GM21515 (cell line): ENCODE measurements at regions not wholly inside any gene's neighbourhood (a gene's known extent, or its start where the extent isn't known, plus 50 kb on each side); places are given as distances from the start of the nearest gene placed in this dataset.

Experiments
- ATAC-seq: cut with Tn5 transposase; IDR thresholded peaks from one replicate; pipeline ENCODE4 v1.9.1; 2021; ENCODE audit not compliant: unreplicated experiment

DNA sequence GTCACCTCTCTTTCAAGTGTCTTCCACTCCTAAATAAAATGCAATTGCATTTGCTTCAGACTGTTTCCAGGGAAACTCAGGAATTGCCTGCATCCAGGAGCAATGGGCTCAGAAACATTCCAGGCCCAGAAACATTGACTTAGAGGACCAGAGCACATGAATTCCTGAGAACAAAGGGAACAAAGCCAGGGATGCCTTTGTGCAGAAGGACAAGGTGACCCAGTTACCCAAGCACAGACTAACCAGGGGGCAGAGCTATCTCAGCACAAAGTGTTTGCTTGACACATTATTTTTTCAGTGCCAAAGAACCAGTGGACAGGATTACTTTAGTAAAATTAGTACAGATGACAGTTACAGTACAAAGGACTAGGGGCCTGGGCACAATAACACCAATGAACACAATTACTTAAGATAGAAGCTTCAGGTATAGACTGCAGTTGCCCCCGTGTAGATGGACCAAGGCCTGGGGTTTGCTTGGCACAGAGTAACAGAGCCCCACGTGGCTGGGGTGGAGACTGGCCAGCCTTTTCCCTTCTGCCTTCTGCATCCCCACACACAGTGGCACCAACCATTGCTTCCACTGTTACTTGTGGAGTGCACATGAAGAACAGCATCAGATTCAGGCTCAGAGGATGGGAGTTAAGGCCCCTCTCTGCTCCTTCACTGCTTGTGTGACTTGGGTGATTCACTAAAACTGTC lies 500.8 kb downstream of the INSC start:
- no peak for ATAC-seq

- no peak for ATAC-seq
These were observed 501.7 kb downstream of the INSC start for GRCh38 chr11:15616130-15617105.

DNA sequence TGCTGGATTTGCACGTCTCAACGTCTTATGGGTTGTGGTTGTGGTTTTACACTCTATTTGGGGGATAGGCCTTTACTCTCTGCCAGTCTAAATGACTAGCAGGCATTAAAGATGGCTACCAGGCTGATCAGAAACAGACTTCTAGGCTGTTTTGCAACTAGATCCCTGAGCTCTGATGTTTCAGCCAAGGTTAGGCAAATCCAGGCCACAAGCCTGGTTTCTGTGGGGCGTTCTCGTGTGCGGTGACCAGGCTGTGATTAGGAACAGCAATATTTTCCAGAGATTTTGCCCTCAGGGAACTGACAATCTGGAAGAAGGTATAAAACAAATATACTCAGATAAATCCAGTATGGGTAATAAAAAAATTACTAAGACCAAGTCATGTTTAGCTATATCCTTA lies 502.4 kb downstream of the INSC start:
- ATAC-seq, result no peak

GRCh38 chr11:15618583-15619032 lies 503.9 kb downstream of the INSC start:
- no peak for ATAC-seq

- ATAC-seq, result no peak
These were observed 506.8 kb downstream of the INSC start for GRCh38 chr11:15621565-15621964.

GRCh38 chr11:15622231-15622890 lies 507.6 kb downstream of the INSC start:
- ATAC-seq, result no peak

- ATAC-seq, result no peak
These were observed 510.0 kb downstream of the INSC start for GRCh38 chr11:15624701-15625100.

- ATAC-seq, result no peak
These were observed 511.0 kb downstream of the INSC start for GRCh38 chr11:15625691-15626090.

DNA sequence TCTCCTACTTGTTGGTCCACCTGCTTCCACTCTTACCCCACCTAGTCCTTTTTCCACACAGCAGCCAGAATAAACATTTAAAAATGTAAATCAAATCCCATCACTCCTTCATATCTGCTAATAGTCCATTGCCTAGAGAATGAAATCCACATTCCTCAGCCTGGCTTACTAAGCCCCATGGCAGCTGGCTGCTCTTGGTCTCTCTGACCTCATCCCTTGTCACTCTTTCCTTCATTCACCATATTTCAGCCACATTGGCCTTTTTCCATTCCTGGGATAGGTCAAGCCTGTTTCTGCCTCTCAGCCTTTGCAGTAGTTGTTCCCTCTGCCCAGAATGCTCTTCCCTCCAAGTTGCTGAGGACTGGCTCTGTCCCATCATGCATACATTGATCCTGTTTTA lies 512.8 kb downstream of the INSC start:
- no peak for ATAC-seq

GRCh38 chr11:15629690-15630321 lies 515.1 kb downstream of the INSC start:
- no peak for ATAC-seq

DNA sequence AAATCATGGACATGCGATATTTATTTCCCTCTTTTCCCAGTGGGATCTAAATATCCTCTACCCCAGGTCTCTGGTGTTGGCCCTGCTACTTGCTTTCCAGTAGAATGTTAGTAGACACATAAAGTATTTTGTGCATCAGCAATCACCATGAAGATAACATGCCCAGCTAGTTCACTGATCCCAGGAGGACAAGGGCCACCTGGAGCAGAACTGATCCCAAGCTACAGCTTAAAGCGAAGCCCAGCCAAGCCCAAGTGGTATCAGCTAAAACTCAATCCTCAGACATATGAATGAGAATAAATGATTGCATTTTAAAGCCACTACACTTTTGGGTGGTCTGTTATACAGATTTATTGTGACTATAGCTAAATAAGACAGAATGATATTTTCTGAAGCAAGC lies 516.2 kb downstream of the INSC start:
- no peak for ATAC-seq

DNA sequence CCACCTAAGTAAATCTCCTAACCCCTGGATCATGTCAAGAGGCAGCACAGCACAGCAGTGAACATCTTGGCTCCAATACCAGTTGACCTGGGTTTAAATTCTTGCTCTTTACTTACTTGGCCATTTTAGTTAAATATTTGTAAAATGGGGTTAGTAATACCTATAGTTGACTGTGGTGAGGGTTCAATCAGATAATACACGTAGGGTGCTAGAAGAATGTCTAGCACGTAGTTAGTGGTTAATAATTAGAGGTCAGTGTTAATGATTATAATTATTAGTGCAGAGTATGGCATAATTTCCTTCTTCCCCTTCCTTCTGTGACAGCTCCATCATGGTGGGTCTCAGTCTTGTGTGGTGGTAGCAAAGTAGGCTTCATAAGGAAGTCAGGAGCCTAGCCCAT lies 520.8 kb downstream of the INSC start:
- no peak for ATAC-seq

DNA sequence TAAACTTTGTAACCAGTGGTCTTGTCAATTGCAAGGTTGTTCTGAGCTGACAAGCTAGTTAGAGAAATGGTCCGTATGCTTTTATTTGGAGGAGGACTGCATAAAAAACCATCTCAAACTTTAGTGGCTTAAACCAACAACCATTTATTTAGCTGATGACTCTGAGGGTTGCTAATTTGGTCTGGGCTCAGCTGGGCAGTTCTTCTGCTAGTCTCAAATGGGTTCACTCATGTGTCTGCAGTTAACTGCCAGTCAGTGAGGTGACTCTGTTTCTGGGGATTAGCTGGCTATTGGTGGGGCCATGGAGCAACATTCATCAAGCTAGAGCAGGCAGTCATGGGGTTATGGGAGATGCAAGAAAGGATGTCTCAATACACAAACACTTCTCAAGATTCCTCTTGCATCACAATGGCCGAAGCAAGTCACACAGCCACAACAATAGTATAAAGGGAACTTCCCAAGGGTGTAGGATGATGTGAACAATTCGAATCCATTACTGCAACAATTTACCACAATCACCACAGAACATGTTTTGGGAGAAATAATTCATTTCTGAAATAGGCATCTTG lies 521.9 kb downstream of the INSC start:
- ATAC-seq, result no peak

DNA sequence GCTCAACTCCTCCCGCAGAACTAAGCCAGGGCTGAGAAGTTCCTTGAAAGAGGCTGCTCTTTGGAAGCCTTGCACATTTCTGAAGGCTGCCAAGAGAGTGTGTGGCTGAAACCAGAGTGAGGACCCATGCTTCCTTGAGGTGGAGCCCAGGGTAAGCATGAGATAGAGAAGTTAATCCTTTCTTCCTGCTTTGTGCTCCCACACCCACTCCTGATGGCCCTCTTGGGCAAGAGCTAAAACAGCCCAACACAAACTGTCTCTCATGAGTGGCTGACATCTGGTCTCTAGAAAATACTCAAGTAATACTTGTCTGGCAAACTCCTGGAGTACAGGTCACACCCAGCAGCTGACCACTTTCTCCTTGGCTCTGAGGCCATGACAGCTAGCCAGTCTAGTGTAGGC lies 523.7 kb downstream of the INSC start:
- ATAC-seq, result no peak

- no peak for ATAC-seq
These were observed 525.6 kb downstream of the INSC start for GRCh38 chr11:15640318-15640717.

DNA sequence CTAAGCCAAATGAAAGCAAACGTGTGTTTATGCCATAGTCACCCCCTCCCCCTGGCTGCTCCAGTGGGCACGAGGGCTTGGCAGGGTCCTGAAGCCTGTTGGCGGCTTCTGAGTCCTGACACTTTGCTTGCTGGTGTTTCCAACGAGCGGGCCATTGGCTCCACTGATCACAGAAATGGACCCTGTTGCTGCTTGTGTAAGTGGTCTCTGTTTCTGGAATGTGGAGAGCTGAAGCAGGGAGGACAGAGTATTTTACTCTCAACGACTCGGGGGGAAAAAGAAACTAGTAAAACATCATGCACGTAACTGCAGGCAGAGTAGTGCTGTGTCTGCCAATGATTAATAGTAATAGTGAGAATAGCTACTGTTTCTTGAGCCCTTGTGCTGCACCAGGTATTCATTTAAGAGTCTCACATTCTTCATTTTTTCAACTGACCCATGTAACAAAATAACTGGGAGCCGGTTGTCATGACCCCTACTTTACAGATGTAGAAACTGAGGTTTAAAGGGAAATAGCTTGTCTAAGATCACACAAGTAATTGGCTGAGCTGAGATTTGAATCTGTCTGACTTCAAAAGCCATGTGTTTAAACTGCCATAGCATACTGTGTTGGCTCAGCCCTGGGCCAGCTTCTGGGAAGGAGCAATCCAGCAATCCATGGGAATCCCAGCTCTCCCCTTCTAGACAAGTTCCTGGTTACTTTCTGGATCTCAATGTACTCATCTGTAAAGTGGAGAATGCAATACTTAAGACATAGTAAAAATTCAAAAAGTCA lies 526.7 kb downstream of the INSC start:
- ATAC-seq, result no peak

DNA sequence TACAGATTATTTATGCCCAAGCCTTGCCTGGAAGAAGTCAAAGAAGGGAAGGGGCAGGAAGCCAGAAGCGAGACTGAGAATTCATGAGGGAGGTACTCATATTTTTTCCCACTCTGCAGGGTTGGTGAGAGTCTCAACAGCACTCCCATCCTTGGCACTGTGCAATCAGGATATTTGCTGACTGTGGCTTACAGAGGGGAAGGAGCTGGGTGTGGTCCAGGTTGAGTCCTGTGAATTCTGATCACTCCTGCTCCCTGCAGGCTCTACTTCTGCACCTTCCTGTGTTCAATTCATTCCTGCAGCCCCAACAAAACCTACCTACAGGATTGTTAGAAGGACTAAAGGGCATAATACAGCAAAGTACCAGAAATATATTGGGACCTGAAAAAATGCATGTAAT lies 530.5 kb downstream of the INSC start:
- ATAC-seq, result no peak

GRCh38 chr11:15649371-15650104 lies 534.8 kb downstream of the INSC start:
- ATAC-seq, result no peak
